SK-MEL-5 (cell line): ENCODE measurements at regions not wholly inside any gene's neighbourhood (a gene's known extent, or its start where the extent isn't known, plus 50 kb on each side); places are given as distances from the start of the nearest gene placed in this dataset.
"Not testable (repeated sequence)": the region's sequence is repeated elsewhere in the genome, so short reads cannot be mapped to it uniquely, and the experiment has no call there.

Experiments
- DNase-seq: peaks from one replicate; pipeline ENCODE4 v3.0.0-alpha.2; 2016; ENCODE audit warnings: low read depth, low spot score
- in situ Hi-C: cut with HindIII; loops from 2 replicates; pipeline ENCODE4 v1.10.0; 2016; ENCODE audit warnings: low sequenced_read_pairs, high pct_unique_total_duplicates, low pct_unique_long_range_greater_than_20kb

GRCh38 chr16:62755938-62756337, 719.7 kb upstream of the CDH8 start:
- in situ Hi-C loops, result no loop called here
- no peak for DNase-seq

GRCh38 chr16:62752854-62753253, 716.6 kb upstream of the CDH8 start:
- DNase-seq, result no peak
- in situ Hi-C loops, result no loop called here

GRCh38 chr16:62751218-62751617, 715.0 kb upstream of the CDH8 start:
- no peak for DNase-seq
- in situ Hi-C loops, result no loop called here

GRCh38 chr16:62741692-62742091, 705.5 kb upstream of the CDH8 start:
- in situ Hi-C loops, result no loop called here

GRCh38 chr16:62738666-62739460, 702.6 kb upstream of the CDH8 start:
- in situ Hi-C loops, result no loop called here
- DNase-seq, result no peak

More at GRCh38 chr16:62741692-62742091, 705.5 kb upstream of the CDH8 start:
- DNase-seq, result no peak

GRCh38 chr16:62732092-62732491, 695.9 kb upstream of the CDH8 start:
- DNase-seq, result no peak
- in situ Hi-C loops, result no loop called here

- in situ Hi-C loops, result not testable (repeated sequence)
Measured at GRCh38 chr16:62724670-62725269, 688.5 kb upstream of the CDH8 start.

GRCh38 chr16:62720651-62721050, 684.4 kb upstream of the CDH8 start:
- in situ Hi-C loops, result no loop called here
- DNase-seq, result no peak

More at GRCh38 chr16:62724670-62725269, 688.5 kb upstream of the CDH8 start:
- not testable (repeated sequence) for DNase-seq

GRCh38 chr16:62717026-62717425, 680.8 kb upstream of the CDH8 start:
- no peak for DNase-seq
- in situ Hi-C loops, result no loop called here

- no peak for DNase-seq
- in situ Hi-C loops, result no loop called here
Measured at GRCh38 chr16:62715701-62716100, 679.5 kb upstream of the CDH8 start.

- in situ Hi-C loops, result no loop called here
Measured at GRCh38 chr16:62712566-62712965, 676.3 kb upstream of the CDH8 start.

GRCh38 chr16:62711797-62712196, 675.6 kb upstream of the CDH8 start:
- in situ Hi-C loops, result no loop called here
- DNase-seq, result no peak

More at GRCh38 chr16:62712566-62712965, 676.3 kb upstream of the CDH8 start:
- DNase-seq, result no peak

GRCh38 chr16:62709794-62710193, 673.6 kb upstream of the CDH8 start:
- in situ Hi-C loops, result no loop called here
- no peak for DNase-seq

- in situ Hi-C loops, result no loop called here
- no peak for DNase-seq
Measured at GRCh38 chr16:62701426-62701825, 665.2 kb upstream of the CDH8 start.

- no peak for DNase-seq
- in situ Hi-C loops, result no loop called here
Measured at GRCh38 chr16:62700426-62701294, 664.4 kb upstream of the CDH8 start.

- in situ Hi-C loops, result no loop called here
- no peak for DNase-seq
Measured at GRCh38 chr16:62692685-62693084, 656.4 kb upstream of the CDH8 start.

GRCh38 chr16:62681819-62682218, 645.6 kb upstream of the CDH8 start:
- in situ Hi-C loops, result no loop called here
- DNase-seq, result no peak

GRCh38 chr16:62678796-62679195, 642.6 kb upstream of the CDH8 start:
- no peak for DNase-seq
- in situ Hi-C loops, result no loop called here
